B cell (primary cell): ENCODE measurements at regions not wholly inside any gene's neighbourhood (a gene's known extent, or its start where the extent isn't known, plus 50 kb on each side); places are given as distances from the start of the nearest gene placed in this dataset.
"Not testable (repeated sequence)": the region's sequence is repeated elsewhere in the genome, so short reads cannot be mapped to it uniquely, and the experiment has no call there.

ENCODE experiments used
- ATAC-seq: fragments of 200-7000 bp; cut with Tn5 transposase; one replicate; pipeline ENCODE4 v1.10.0; 2021; ENCODE audit warnings: low read depth, mild to moderate bottlenecking, moderate number of reproducible peaks, moderate library complexity
- CTCF ChIA-PET: fragments of 350-600 bp; sonication (Branson Sonifier 250); formaldehyde crosslinking; loops from one replicate; lab custom pipeline; 2021; ENCODE audit warnings: antibody characterized with exemption, inconsistent platforms; lab: Charles Lee
- POLR2A ChIA-PET: fragments of 350-600 bp; sonication (Branson Sonifier 250); formaldehyde crosslinking; loops from one replicate; lab custom pipeline; 2021; ENCODE audit warnings: antibody characterized with exemption; lab: Charles Lee
- DNase-seq: peaks from one replicate; pipeline ENCODE4 v3.0.0; 2013
- H2AFZ ChIP-seq: 2 replicates; pipeline ENCODE4 v1.6.1; 2012; ENCODE audit warnings: mild to moderate bottlenecking, low read depth, low read length; ENCODE audit not compliant: insufficient read depth, poor library complexity, severe bottlenecking
- H3K27ac ChIP-seq, 2 donors: 1 replicate in 1 of 2; 2 replicates in 1 of 2; pipeline ENCODE4 v1.5.1; 2012 to 2013; ENCODE audit warnings: low read length in 2 of 2, mild to moderate bottlenecking in 2 of 2, moderate library complexity in 1 of 2
- H3K27me3 ChIP-seq, 4 experiments: fragments of 200-600 bp in 1 of 4; sonication (generic) in 1 of 4; replicated peaks in 1 of 4; 1 replicate in 2 of 4; 2 replicates in 2 of 4; pipeline versions ENCODE4 v1.6.1 to v1.7.0; 2013 to 2016; ENCODE audit warnings: low read length in 3 of 4, mild to moderate bottlenecking in 2 of 4, mixed read lengths in 1 of 4, moderate library complexity in 1 of 4; ENCODE audit not compliant: insufficient read depth in 4 of 4, control insufficient read depth in 3 of 4; ENCODE audit errors: control extremely low read depth in 1 of 4
- H3K36me3 ChIP-seq, 2 experiments: replicated peaks in 1 of 2; 1 replicate in 1 of 2; 2 replicates in 1 of 2; pipeline versions ENCODE4 v1.6.1 to v1.7.1; 2013; ENCODE audit warnings: low read length in 1 of 2; ENCODE audit not compliant: insufficient read depth in 2 of 2, control insufficient read depth in 1 of 2; ENCODE audit errors: control extremely low read depth in 1 of 2, extremely low read depth in 1 of 2
- H3K4me1 ChIP-seq, 2 donors: fragments of 200-600 bp in 1 of 2; sonication (generic) in 1 of 2; 1 replicate in 1 of 2; 2 replicates in 1 of 2; pipeline versions ENCODE4 v1.5.1 to v1.6.1; 2013 to 2017; ENCODE audit warnings: low read length in 2 of 2; ENCODE audit not compliant: control insufficient read depth in 2 of 2, insufficient read depth in 2 of 2
- H3K4me2 ChIP-seq: replicated peaks from 2 replicates; pipeline ENCODE3; 2012; ENCODE audit warnings: mild to moderate bottlenecking, low read depth, low read length; ENCODE audit not compliant: poor library complexity, severe bottlenecking
- H3K4me3 ChIP-seq, 5 experiments: fragments of 200-600 bp in 1 of 5; sonication (generic) in 1 of 5; 1 replicate in 3 of 5; 2 replicates in 2 of 5; pipeline versions ENCODE4 v1.5.1 to v1.7.0; 2011 to 2016; ENCODE audit warnings: low read length in 4 of 5, mild to moderate bottlenecking in 4 of 5, low read depth in 2 of 5, control low read depth in 1 of 5, moderate library complexity in 1 of 5; ENCODE audit not compliant: insufficient read depth in 1 of 5; ENCODE audit errors: control extremely low read depth in 1 of 5, extremely low read depth in 1 of 5
- H3K79me2 ChIP-seq: fragments of 200-600 bp; sonication (generic); one replicate; pipeline ENCODE4 v1.6.0; 2016; ENCODE audit warnings: low read length; ENCODE audit not compliant: control insufficient read depth, insufficient read depth
- H3K9ac ChIP-seq: fragments of 200-600 bp; sonication (generic); 2 replicates; pipeline ENCODE4 v1.6.1; 2017; ENCODE audit warnings: mild to moderate bottlenecking, low read length, moderate library complexity
- H3K9me3 ChIP-seq, 3 donors: one replicate each; pipeline versions ENCODE4 v1.6.1 to v1.7.1; 2013; ENCODE audit warnings: low read length in 2 of 3; ENCODE audit not compliant: control insufficient read depth in 2 of 3, insufficient read depth in 1 of 3; ENCODE audit errors: control extremely low read depth in 1 of 3
- H4K20me1 ChIP-seq: 2 replicates; pipeline ENCODE4 v1.6.0; 2012; ENCODE audit warnings: mild to moderate bottlenecking, low read length; ENCODE audit not compliant: insufficient read depth, control insufficient read depth, poor library complexity, severe bottlenecking
- H3K27ac Mint-ChIP-seq: one replicate; pipeline ENCODE4 v1.8.0; 2021; ENCODE audit warnings: mixed read lengths
- H3K27me3 Mint-ChIP-seq: one replicate; pipeline ENCODE4 v1.8.0; 2021; ENCODE audit warnings: mixed read lengths
- H3K4me1 Mint-ChIP-seq: one replicate; pipeline ENCODE4 v1.8.0; 2021; ENCODE audit warnings: mixed read lengths
- H3K4me3 Mint-ChIP-seq: one replicate; pipeline ENCODE4 v1.8.0; 2021; ENCODE audit warnings: mixed read lengths
- H3K9me3 Mint-ChIP-seq: one replicate; pipeline ENCODE4 v1.8.0; 2022; ENCODE audit warnings: mixed read lengths; ENCODE audit not compliant: insufficient read depth
- WGBS: methylation state at CpG from one replicate; pipeline ENCODE4 v1.1.5; 2013; ENCODE audit warnings: missing lambda C conversion rate; ENCODE audit not compliant: insufficient coverage; 5-methylcytosine and 5-hydroxymethylcytosine counted together
- intact Hi-C: fragments of 100-400 bp; cut with micrococcal nuclease; formaldehyde crosslinking; loops from one replicate; pipeline ENCODE4 v1.10.0; 2022

GRCh38 chr21:10398692-10399489 lies 122.5 kb upstream of the TPTE start:
- H3K4me3 Mint-ChIP-seq, H3K36me3 ChIP-seq, H3K9me3 Mint-ChIP-seq, ATAC-seq, H3K27me3 ChIP-seq, H3K27me3 Mint-ChIP-seq, H3K27ac Mint-ChIP-seq, H2AFZ ChIP-seq, H4K20me1 ChIP-seq, POLR2A ChIA-PET, H3K79me2 ChIP-seq, H3K4me1 ChIP-seq, H3K4me1 Mint-ChIP-seq, DNase-seq, H3K27ac ChIP-seq, H3K9ac ChIP-seq, intact Hi-C loops, H3K4me3 ChIP-seq, CTCF ChIA-PET, H3K4me2 ChIP-seq: not testable (repeated sequence)
- WGBS, result no CpG with 5 or more reads among the region's 10 CpGs
- peaks cover 0 to 50% (median 4%) of the 10 kb centered on the region in 3 donors for H3K9me3 ChIP-seq

- H3K9me3 ChIP-seq, result peaks cover 0 to 69% (median 4%) of the 10 kb centered on the region in 3 donors
- DNase-seq, H3K27ac Mint-ChIP-seq: not testable (repeated sequence)
Measured at GRCh38 chr21:10400622-10401361, 120.6 kb upstream of the TPTE start.

GRCh38 chr21:10402461-10402860 lies 118.9 kb upstream of the TPTE start:
- H3K9me3 Mint-ChIP-seq, H4K20me1 ChIP-seq, H3K9ac ChIP-seq, H3K4me3 Mint-ChIP-seq, H3K79me2 ChIP-seq, POLR2A ChIA-PET, H3K4me2 ChIP-seq, H3K27me3 ChIP-seq, H3K27ac Mint-ChIP-seq, H3K4me1 ChIP-seq, H3K27me3 Mint-ChIP-seq, ATAC-seq, DNase-seq, H3K4me1 Mint-ChIP-seq, H3K4me3 ChIP-seq, H3K27ac ChIP-seq, CTCF ChIA-PET, H2AFZ ChIP-seq, intact Hi-C loops, H3K36me3 ChIP-seq: not testable (repeated sequence)
- H3K9me3 ChIP-seq, result peaks cover 0 to 64% (median 4%) of the 10 kb centered on the region in 3 donors
- WGBS, result 81% methylated on average over 5 of the region's 5 CpGs

More at GRCh38 chr21:10400622-10401361, 120.6 kb upstream of the TPTE start:
- H3K4me1 Mint-ChIP-seq, H2AFZ ChIP-seq, CTCF ChIA-PET, H3K27ac ChIP-seq, intact Hi-C loops, H3K27me3 Mint-ChIP-seq, H3K79me2 ChIP-seq, H3K4me3 ChIP-seq, H3K36me3 ChIP-seq, ATAC-seq, POLR2A ChIA-PET, H3K9me3 Mint-ChIP-seq, H3K27me3 ChIP-seq, H3K4me1 ChIP-seq, H3K9ac ChIP-seq, H3K4me3 Mint-ChIP-seq, H3K4me2 ChIP-seq, H4K20me1 ChIP-seq: not testable (repeated sequence)
- 86% methylated on average over 13 of the region's 18 CpGs for WGBS

GRCh38 chr21:10405331-10405730 lies 116.1 kb upstream of the TPTE start:
- H3K79me2 ChIP-seq, ATAC-seq, CTCF ChIA-PET, H3K36me3 ChIP-seq, H3K4me3 Mint-ChIP-seq, H2AFZ ChIP-seq, H3K4me1 ChIP-seq, H3K27me3 Mint-ChIP-seq, H3K27ac ChIP-seq, H3K4me3 ChIP-seq, H3K9ac ChIP-seq, H3K4me1 Mint-ChIP-seq, H3K9me3 Mint-ChIP-seq, POLR2A ChIA-PET, H3K27ac Mint-ChIP-seq, intact Hi-C loops, DNase-seq, H3K4me2 ChIP-seq, H3K27me3 ChIP-seq, H4K20me1 ChIP-seq: not testable (repeated sequence)
- WGBS, result 79% methylated on average over 29 of the region's 36 CpGs
- H3K9me3 ChIP-seq, result peaks cover 0 to 57% (median 4%) of the 10 kb centered on the region in 3 donors
